Pulmonary artery endothelial cell (primary cell): ENCODE measurements at regions not wholly inside any gene's neighbourhood (a gene's known extent, or its start where the extent isn't known, plus 50 kb on each side); places are given as distances from the start of the nearest gene placed in this dataset.

Source experiments
- DNase-seq: peaks from one replicate; pipeline ENCODE4 v3.0.0-alpha.2; 2011; ENCODE audit warnings: low read depth, low spot score

- DNase-seq, result no peak
Observed at GRCh38 chr5:173741087-173741486, 124.6 kb upstream of the BOD1 start.

GRCh38 chr5:173741729-173742431, 125.4 kb upstream of the BOD1 start:
- DNase-seq, result no peak

GRCh38 chr5:173742432-173742816, 126.0 kb upstream of the BOD1 start:
- DNase-seq, result no peak

GRCh38 chr5:173743641-173744343, 127.3 kb upstream of the BOD1 start:
- DNase-seq, result no peak

- no peak for DNase-seq
Observed at GRCh38 chr5:173744551-173744950, 128.1 kb upstream of the BOD1 start.

- DNase-seq, result no peak
Observed at GRCh38 chr5:173745123-173745522, 128.7 kb upstream of the BOD1 start.

GRCh38 chr5:173745557-173745956, 129.1 kb upstream of the BOD1 start:
- DNase-seq, result no peak

- no peak for DNase-seq
Observed at GRCh38 chr5:173746047-173746646, 129.7 kb upstream of the BOD1 start.

- DNase-seq, result no peak
Observed at GRCh38 chr5:173747876-173748275, 131.4 kb upstream of the BOD1 start.

- DNase-seq, result no peak
Observed at GRCh38 chr5:173750538-173751265, 134.3 kb upstream of the BOD1 start.

GRCh38 chr5:173751266-173751600, 134.8 kb upstream of the BOD1 start:
- no peak for DNase-seq

GRCh38 chr5:173752653-173753052, 135.5 kb upstream of the CPEB4 start:
- no peak for DNase-seq

GRCh38 chr5:173753307-173754168, 134.6 kb upstream of the CPEB4 start:
- no peak for DNase-seq

GRCh38 chr5:173755319-173755718, 132.8 kb upstream of the CPEB4 start:
- no peak for DNase-seq

- DNase-seq, result no peak
Observed at GRCh38 chr5:173757403-173758209, 130.5 kb upstream of the CPEB4 start.

- DNase-seq, result no peak
Observed at GRCh38 chr5:173758676-173759075, 129.5 kb upstream of the CPEB4 start.

GRCh38 chr5:173759691-173760090, 128.5 kb upstream of the CPEB4 start:
- no peak for DNase-seq

GRCh38 chr5:173760461-173761177, 127.5 kb upstream of the CPEB4 start:
- DNase-seq, result no peak

GRCh38 chr5:173761178-173761513, 127.0 kb upstream of the CPEB4 start:
- DNase-seq, result no peak

- DNase-seq, result no peak
Observed at GRCh38 chr5:173762045-173762444, 126.1 kb upstream of the CPEB4 start.
